ENCODE measurements at regions not wholly inside any gene's neighbourhood (a gene's known extent, or its start where the extent isn't known, plus 50 kb on each side); places are given as distances from the start of the nearest gene placed in this dataset.

DNA sequence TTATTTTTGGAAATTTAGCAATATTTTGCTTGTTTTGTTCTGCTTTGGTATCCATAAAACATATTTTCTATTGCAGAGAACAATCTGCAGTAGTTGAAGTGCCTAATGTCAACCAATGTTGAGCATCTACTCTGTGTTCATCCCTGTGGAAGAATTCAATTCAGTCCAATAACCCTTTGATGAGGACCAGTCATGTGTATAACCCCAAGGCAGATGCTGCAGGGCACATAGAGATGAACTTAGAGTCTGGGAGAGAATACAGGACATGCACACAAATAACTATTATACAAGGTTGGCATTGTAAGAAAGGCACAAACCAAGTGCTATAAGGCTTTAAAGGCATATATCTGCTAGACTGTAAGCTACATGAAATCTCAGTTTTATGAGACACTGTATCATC, 304.7 kb downstream of the LRIG3 start:
- no peak overlapping the region for H3K4me3 ChIP-seq
- ATAC-seq (no peak), DNase-seq (no peak)
- H3K27ac ChIP-seq: no peak overlapping the region
- intact Hi-C loops (cut with DNase I): no loop called here
- H3K4me1 ChIP-seq: no peaks in the 10 kb centered on the region
- TF ChIP-seq, protein P1, sequence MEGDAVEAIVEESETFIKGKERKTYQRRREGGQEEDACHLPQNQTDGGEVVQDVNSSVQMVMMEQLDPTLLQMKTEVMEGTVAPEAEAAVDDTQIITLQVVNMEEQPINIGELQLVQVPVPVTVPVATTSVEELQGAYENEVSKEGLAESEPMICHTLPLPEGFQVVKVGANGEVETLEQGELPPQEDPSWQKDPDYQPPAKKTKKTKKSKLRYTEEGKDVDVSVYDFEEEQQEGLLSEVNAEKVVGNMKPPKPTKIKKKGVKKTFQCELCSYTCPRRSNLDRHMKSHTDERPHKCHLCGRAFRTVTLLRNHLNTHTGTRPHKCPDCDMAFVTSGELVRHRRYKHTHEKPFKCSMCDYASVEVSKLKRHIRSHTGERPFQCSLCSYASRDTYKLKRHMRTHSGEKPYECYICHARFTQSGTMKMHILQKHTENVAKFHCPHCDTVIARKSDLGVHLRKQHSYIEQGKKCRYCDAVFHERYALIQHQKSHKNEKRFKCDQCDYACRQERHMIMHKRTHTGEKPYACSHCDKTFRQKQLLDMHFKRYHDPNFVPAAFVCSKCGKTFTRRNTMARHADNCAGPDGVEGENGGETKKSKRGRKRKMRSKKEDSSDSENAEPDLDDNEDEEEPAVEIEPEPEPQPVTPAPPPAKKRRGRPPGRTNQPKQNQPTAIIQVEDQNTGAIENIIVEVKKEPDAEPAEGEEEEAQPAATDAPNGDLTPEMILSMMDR (IDR thresholded peaks at IDR 0.05): no peak
- H3K27me3 ChIP-seq: no peaks in the 10 kb centered on the region
- H3K9me3 ChIP-seq: no peaks in the 10 kb centered on the region
- H3K36me3 ChIP-seq: no peaks in the 10 kb centered on the region

DNA sequence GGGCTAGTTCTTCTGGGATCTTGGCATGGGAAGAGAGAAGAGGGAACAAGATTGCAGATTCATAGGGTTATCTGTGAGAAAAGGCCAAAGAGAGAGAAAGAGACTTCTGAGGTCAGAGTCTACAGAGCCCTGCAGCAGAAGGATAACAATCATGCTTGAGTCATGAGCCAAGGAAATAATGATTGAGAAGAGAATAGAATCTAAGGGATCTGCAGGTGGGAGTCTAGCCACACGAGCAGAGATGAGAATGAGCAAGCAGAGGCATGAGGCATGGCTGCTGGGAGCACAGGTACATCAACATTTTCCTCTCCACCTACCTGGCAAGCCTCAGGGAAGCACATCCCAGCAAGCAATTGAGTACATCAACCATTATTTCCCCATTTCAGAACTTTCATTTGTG, 303.7 kb downstream of the LRIG3 start:
- Histone ChIP-seq H3K36me3 (no peaks in the 10 kb centered on the region), H3K4me3 (no peak overlapping the region), H3K4me1 (no peaks in the 10 kb centered on the region), H3K9me3 (no peaks in the 10 kb centered on the region), H3K27ac (no peak overlapping the region), H3K27me3 (no peaks in the 10 kb centered on the region)
- TF ChIP-seq, protein P1 (IDR thresholded peaks at IDR 0.05): no peak
- ATAC-seq (no peak), DNase-seq (no peak)
- 32 to 33% methylated on average over 1 of the region's 1 CpG for WGBS, 2 donors
- intact Hi-C loops (cut with DNase I): no loop called here

DNA sequence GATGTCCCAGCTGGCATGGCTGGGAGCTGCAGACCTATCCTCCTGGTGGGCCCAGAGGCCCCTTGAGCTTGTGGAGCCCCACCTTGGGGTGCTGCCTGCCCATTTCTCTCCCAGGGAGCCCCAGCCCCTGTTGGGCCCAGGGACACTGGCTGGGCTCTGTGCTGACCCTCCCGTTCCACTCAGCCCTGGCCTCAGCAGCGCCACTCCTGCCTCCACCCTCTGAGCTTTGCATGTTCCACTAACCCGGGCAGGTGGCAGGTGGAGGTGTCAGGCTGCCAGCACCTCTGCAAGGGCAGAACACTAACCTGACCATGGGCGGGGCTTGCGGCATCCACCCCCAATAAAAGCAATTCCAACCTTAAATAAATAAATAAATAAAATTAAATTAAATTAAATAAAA, 299.2 kb downstream of the LRIG3 start:
- 86 to 97% methylated on average over 5 of the region's 5 CpGs for WGBS, 2 donors
- Histone ChIP-seq H3K4me3 (no peak overlapping the region), H3K27me3 (no peaks in the 10 kb centered on the region), H3K4me1 (no peaks in the 10 kb centered on the region), H3K36me3 (no peaks in the 10 kb centered on the region), H3K9me3 (peaks cover 0 to 8% (median 0%) of the 10 kb centered on the region in 11 donors), H3K27ac (no peak overlapping the region)
- ATAC-seq (no peak), DNase-seq (peak in 1 of 2 donors; percentile 8)
- TF ChIP-seq, protein P1 (IDR thresholded peaks at IDR 0.05): no peak
- intact Hi-C loops (cut with DNase I): no loop called here

DNA sequence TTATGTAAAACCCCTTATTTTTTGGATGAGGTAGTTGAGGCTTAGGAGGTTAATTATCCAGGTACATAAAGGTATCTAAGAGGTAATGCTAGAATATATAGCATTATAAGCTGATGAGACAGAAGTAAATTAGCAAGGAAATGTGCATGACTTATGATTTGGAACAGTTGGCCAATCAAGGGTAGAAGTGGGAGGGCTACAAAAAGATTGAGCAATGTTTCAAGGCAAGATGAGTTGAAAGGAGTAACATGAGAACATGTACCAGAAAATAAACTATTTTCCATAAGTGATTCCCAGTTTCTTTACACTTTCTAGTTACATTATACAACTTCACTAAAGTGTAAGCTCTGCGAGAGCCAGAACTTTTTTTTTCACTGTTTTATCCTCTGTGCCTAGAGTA, 290.9 kb downstream of the LRIG3 start:
- intact Hi-C loops (cut with DNase I): no loop called here
- 86 to 92% methylated on average over 1 of the region's 1 CpG for WGBS, 2 donors
- no peak for ATAC-seq

More for the DNA sequence above, 290.9 kb downstream of the LRIG3 start:
- Histone ChIP-seq H3K27me3 (no peaks in the 10 kb centered on the region), H3K27ac (no peak overlapping the region), H3K4me1 (no peaks in the 10 kb centered on the region), H3K4me3 (no peak overlapping the region), H3K36me3 (no peaks in the 10 kb centered on the region), H3K9me3 (peaks cover 0 to 33% (median 11%) of the 10 kb centered on the region in 11 donors)
- TF ChIP-seq, protein P1 (IDR thresholded peaks at IDR 0.05): no peak
- DNase-seq: no peak
